Tibial nerve (tissue), 4 donors: ENCODE measurements at regions not wholly inside any gene's neighbourhood (a gene's known extent, or its start where the extent isn't known, plus 50 kb on each side); places are given as distances from the start of the nearest gene placed in this dataset.
A peak's percentile ranks its signal among the peaks of the same experiment; 100 is the strongest.

ENCODE experiments used
- DNase-seq, 2 donors: peaks; one replicate each; pipeline ENCODE4 v3.0.0-alpha.2; 2019; ENCODE audit warnings: low spot score in 2 of 2
- H3K27ac ChIP-seq, 4 donors: fragments of 200-600 bp; sonication (generic) in 3 of 4; one replicate each; pipeline ENCODE4 v1.5.1; 2017 to 2019; ENCODE audit warnings: mild to moderate bottlenecking in 1 of 4
- H3K27me3 ChIP-seq, 2 donors: fragments of 200-600 bp; sonication (generic) in 1 of 2; one replicate each; pipeline versions ENCODE4 v1.5.1 to v1.6.0; 2017 to 2019
- H3K36me3 ChIP-seq, 3 donors: fragments of 200-600 bp; sonication (generic); one replicate each; pipeline ENCODE4 v1.5.1; 2018 to 2019
- H3K4me1 ChIP-seq, 4 donors: fragments of 200-600 bp; sonication (generic) in 3 of 4; one replicate each; pipeline ENCODE4 v1.5.1; 2017 to 2019
- H3K4me3 ChIP-seq, 4 donors: fragments of 200-600 bp; sonication (generic) in 3 of 4; one replicate each; pipeline ENCODE4 v1.5.1; 2017 to 2019; ENCODE audit warnings: mild to moderate bottlenecking in 1 of 4, moderate library complexity in 1 of 4
- H3K9me3 ChIP-seq, 4 donors: fragments of 200-600 bp; sonication (generic) in 3 of 4; one replicate each; pipeline ENCODE4 v1.5.1; 2017 to 2019
- EP300 ChIP-seq, 2 donors: sonication (generic); formaldehyde crosslinking; IDR thresholded peaks; one replicate each; pipeline ENCODE4 v1.6.1; 2017; ENCODE audit warnings: antibody characterized with exemption in 2 of 2, mild to moderate bottlenecking in 1 of 2
- POLR2A ChIP-seq, 2 donors: fragments of 450-650 bp; IDR thresholded peaks; one replicate each; pipeline ENCODE4 v1.6.1; 2017; ENCODE audit warnings: antibody characterized with exemption in 2 of 2, mild to moderate bottlenecking in 2 of 2, moderate library complexity in 2 of 2
- WGBS, 2 donors: methylation state at CpG; one replicate each; pipeline ENCODE4 v1.1.5; 2018; 5-methylcytosine and 5-hydroxymethylcytosine counted together
- TF ChIP-seq, protein P1 (sequence below), 5 experiments: fragments of 200-600 bp in 3 of 5; fragments of 450-650 bp in 2 of 5; sonication (generic) in 3 of 5; IDR thresholded peaks; one replicate each; pipeline ENCODE4 v1.5.1; 2016 to 2019; ENCODE audit warnings: antibody characterized with exemption in 5 of 5, mild to moderate bottlenecking in 3 of 5, moderate library complexity in 2 of 5

DNA sequence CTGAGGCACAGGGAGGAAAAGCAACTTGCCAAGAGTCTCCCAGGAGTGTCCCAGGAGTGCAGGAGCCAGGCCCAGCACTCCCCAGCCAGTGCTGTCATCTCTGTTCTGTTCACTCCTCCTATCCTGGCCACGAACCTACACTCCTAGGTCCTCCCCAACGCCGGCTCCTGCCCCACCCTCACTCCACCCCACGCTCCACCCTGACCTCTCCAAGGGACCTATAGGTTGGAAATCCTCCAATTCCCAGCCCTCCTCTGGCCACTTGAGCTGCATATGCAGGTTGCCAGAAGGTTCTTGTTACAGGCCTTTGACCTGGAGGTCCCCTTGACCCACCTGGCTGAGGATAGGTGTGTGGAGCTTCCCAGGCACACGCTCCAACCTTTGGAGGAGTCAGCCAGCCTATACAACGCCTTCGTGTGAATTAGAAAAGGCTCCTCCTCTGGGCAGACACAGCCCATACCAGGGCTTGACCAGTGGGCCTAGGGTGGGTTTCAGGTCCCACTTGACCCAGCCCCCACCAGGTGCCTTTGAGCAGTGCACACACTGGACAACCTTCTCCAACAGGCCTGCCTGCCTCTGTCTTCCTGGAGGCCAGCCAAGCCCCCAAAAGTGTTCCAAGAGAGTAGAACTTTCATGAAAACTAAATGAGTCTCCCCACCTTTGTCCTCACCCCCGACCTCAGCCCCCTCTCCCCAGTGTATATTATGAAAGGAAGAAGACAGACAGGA lies 167.2 kb upstream of the TLE3 start:
- Histone ChIP-seq H3K4me3 (no peak overlapping the region), H3K9me3 (no peaks in the 10 kb centered on the region), H3K27ac (peak overlapping the region in 2 of 4 donors; percentile 19 to 53), H3K4me1 (peaks cover 0 to 67% (median 47%) of the 10 kb centered on the region in 4 donors), H3K27me3 (no peaks in the 10 kb centered on the region), H3K36me3 (no peaks in the 10 kb centered on the region)
- no peak for DNase-seq
- 74 to 81% methylated on average over 6 to 8 of the region's 8 CpGs for WGBS, 2 donors
- TF ChIP-seq, protein P1, sequence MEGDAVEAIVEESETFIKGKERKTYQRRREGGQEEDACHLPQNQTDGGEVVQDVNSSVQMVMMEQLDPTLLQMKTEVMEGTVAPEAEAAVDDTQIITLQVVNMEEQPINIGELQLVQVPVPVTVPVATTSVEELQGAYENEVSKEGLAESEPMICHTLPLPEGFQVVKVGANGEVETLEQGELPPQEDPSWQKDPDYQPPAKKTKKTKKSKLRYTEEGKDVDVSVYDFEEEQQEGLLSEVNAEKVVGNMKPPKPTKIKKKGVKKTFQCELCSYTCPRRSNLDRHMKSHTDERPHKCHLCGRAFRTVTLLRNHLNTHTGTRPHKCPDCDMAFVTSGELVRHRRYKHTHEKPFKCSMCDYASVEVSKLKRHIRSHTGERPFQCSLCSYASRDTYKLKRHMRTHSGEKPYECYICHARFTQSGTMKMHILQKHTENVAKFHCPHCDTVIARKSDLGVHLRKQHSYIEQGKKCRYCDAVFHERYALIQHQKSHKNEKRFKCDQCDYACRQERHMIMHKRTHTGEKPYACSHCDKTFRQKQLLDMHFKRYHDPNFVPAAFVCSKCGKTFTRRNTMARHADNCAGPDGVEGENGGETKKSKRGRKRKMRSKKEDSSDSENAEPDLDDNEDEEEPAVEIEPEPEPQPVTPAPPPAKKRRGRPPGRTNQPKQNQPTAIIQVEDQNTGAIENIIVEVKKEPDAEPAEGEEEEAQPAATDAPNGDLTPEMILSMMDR (IDR thresholded peaks at IDR 0.05), result no peak
- TF ChIP-seq POLR2A (IDR thresholded peaks at IDR 0.05) (no peak), EP300 (IDR thresholded peaks at IDR 0.05) (no peak)

DNA sequence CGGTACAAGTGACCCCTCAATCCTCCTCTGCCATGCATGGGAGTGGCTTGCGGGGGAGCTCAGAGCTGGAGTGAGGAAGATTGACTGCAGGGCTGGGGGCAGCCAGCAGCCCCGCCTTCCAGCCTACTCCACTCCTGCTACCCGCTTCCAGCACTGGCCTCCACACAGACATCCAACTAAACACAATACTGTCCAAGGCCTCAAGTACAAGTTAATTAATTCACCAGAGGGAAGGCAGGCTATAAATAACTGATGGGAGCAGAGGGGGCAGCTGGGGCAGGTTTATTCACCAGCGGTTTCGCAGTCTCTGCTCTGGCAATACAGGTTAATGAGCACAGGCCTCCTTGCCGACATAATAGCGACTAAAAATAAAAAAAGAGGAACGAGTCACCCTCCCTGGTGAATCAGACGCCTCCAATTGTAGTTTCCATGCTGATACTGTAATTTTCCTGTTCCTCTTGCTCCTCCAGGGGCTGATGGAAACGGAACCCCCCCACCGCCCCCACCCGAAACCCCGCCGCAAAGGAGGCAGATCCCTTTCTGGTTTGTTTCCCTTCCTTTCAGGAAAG lies 166.4 kb upstream of the TLE3 start:
- TF ChIP-seq EP300 (IDR thresholded peaks at IDR 0.05) (no peak), POLR2A (IDR thresholded peaks at IDR 0.05) (no peak)
- TF ChIP-seq, protein P1 (IDR thresholded peaks at IDR 0.05), result no peak
- no peaks in the 10 kb centered on the region for H3K36me3 ChIP-seq
- peaks cover 0 to 67% (median 46%) of the 10 kb centered on the region in 4 donors for H3K4me1 ChIP-seq
- no peaks in the 10 kb centered on the region for H3K9me3 ChIP-seq
- no peaks in the 10 kb centered on the region for H3K27me3 ChIP-seq
- no peak for DNase-seq
- H3K27ac ChIP-seq, result peak overlapping the region in 2 of 4 donors; percentile 19 to 53
- no peak overlapping the region for H3K4me3 ChIP-seq
- WGBS, 2 donors, result 27 to 36% methylated on average over 15 of the region's 15 CpGs

GRCh38 chr15:70262591-70263274 lies 165.0 kb upstream of the TLE3 start:
- TF ChIP-seq, protein P1 (IDR thresholded peaks at IDR 0.05), result no peak
- TF ChIP-seq POLR2A (IDR thresholded peaks at IDR 0.05), result no peak
- no peak for TF ChIP-seq EP300 (IDR thresholded peaks at IDR 0.05)
- Histone ChIP-seq H3K27me3 (no peaks in the 10 kb centered on the region), H3K4me1 (peaks cover 0 to 71% (median 53%) of the 10 kb centered on the region in 4 donors), H3K27ac (no peak overlapping the region), H3K9me3 (no peaks in the 10 kb centered on the region), H3K4me3 (no peak overlapping the region), H3K36me3 (no peaks in the 10 kb centered on the region)
- 90 to 94% methylated on average over 3 to 6 of the region's 6 CpGs for WGBS, 2 donors
- no peak for DNase-seq

DNA sequence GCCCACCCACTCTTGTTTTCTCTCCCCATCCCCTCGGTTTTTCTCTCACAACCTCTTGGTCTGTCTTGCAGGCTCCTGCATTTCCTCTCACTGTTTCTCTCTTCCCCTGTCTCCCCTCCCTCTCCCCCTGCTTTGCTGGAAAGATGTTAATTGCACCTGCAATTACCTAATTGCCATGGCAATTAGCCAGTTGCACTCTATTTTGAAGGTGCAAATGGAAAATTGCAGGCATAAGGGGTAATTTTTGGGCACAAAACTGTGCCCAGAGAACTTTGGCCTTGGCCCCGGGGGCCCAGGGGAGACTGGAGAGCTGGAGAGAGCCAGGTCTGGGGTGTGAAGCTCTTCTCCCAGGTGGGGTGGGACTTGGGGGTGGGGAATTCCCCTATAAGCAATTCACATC lies 164.5 kb upstream of the TLE3 start:
- TF ChIP-seq EP300 (IDR thresholded peaks at IDR 0.05) (no peak), POLR2A (IDR thresholded peaks at IDR 0.05) (no peak)
- TF ChIP-seq, protein P1 (IDR thresholded peaks at IDR 0.05), result no peak
- Histone ChIP-seq H3K4me1 (peaks cover 0 to 69% (median 48%) of the 10 kb centered on the region in 4 donors), H3K27me3 (no peaks in the 10 kb centered on the region), H3K36me3 (no peaks in the 10 kb centered on the region), H3K4me3 (no peak overlapping the region), H3K27ac (no peak overlapping the region), H3K9me3 (no peaks in the 10 kb centered on the region)
- 70 to 87% methylated on average over 2 of the region's 2 CpGs for WGBS, 2 donors
- no peak for DNase-seq

- Histone ChIP-seq H3K4me1 (peaks cover 0 to 58% (median 38%) of the 10 kb centered on the region in 4 donors), H3K4me3 (no peak overlapping the region), H3K9me3 (no peaks in the 10 kb centered on the region), H3K27me3 (no peaks in the 10 kb centered on the region), H3K36me3 (no peaks in the 10 kb centered on the region), H3K27ac (no peak overlapping the region)
- DNase-seq, result no peak
- WGBS, 2 donors, result 88 to 89% methylated on average over 4 of the region's 4 CpGs
- TF ChIP-seq EP300 (IDR thresholded peaks at IDR 0.05) (no peak), POLR2A (IDR thresholded peaks at IDR 0.05) (no peak)
- TF ChIP-seq, protein P1 (IDR thresholded peaks at IDR 0.05), result no peak
These were observed 163.4 kb upstream of the TLE3 start for GRCh38 chr15:70261083-70261482.
